CD14-positive monocyte (primary cell): ENCODE measurements at regions not wholly inside any gene's neighbourhood (a gene's known extent, or its start where the extent isn't known, plus 50 kb on each side); places are given as distances from the start of the nearest gene placed in this dataset.

Source experiments
- DNase-seq, 3 donors: peaks; one replicate each; pipeline ENCODE4 v3.0.0-alpha.2; 2011 to 2022
- H2AFZ ChIP-seq: 2 replicates; pipeline ENCODE4 v1.6.0; 2012; ENCODE audit warnings: mild to moderate bottlenecking, low read depth, low read length, inconsistent platforms; ENCODE audit not compliant: insufficient read depth, poor library complexity, severe bottlenecking
- H3K27ac ChIP-seq, 2 donors: 1 replicate in 1 of 2; 2 replicates in 1 of 2; pipeline ENCODE4 v1.5.1; 2012 to 2013; ENCODE audit warnings: low read length in 2 of 2, control low read depth in 1 of 2, inconsistent platforms in 1 of 2, low read depth in 1 of 2, mild to moderate bottlenecking in 1 of 2
- H3K27me3 ChIP-seq, 2 donors: one replicate each; pipeline versions ENCODE4 v1.6.0 to v1.6.1; 2011 to 2013; ENCODE audit warnings: low read length in 2 of 2; ENCODE audit not compliant: control insufficient read depth in 2 of 2, insufficient read depth in 2 of 2
- H3K36me3 ChIP-seq, 2 donors: replicated peaks in 1 of 2; 1 replicate in 1 of 2; 2 replicates in 1 of 2; pipeline versions ENCODE4 v1.5.1 to v1.6.1; 2012 to 2013; ENCODE audit warnings: low read length in 2 of 2, control low read depth in 1 of 2, inconsistent platforms in 1 of 2, mild to moderate bottlenecking in 1 of 2; ENCODE audit not compliant: insufficient read depth in 2 of 2, control insufficient read depth in 1 of 2
- H3K4me1 ChIP-seq, 2 donors: 1 replicate in 1 of 2; 2 replicates in 1 of 2; pipeline versions ENCODE4 v1.5.1 to v1.6.1; 2012 to 2013; ENCODE audit warnings: low read length in 2 of 2, control low read depth in 1 of 2, inconsistent platforms in 1 of 2, mild to moderate bottlenecking in 1 of 2, moderate library complexity in 1 of 2; ENCODE audit not compliant: insufficient read depth in 2 of 2, control insufficient read depth in 1 of 2
- H3K4me2 ChIP-seq: replicated peaks from 2 replicates; pipeline ENCODE3; 2012; ENCODE audit warnings: low read length, moderate library complexity, mild to moderate bottlenecking; ENCODE audit not compliant: poor library complexity, severe bottlenecking; ENCODE audit errors: extremely low read depth
- H3K4me3 ChIP-seq, 3 experiments: fragments of 200-600 bp in 1 of 3; sonication (generic) in 1 of 3; replicated peaks in 1 of 3; 1 replicate in 2 of 3; 2 replicates in 1 of 3; pipeline ENCODE4 v1.5.1; 2011 to 2013; ENCODE audit warnings: low read length in 3 of 3, mild to moderate bottlenecking in 3 of 3, control low read depth in 2 of 3, low read depth in 2 of 3, inconsistent platforms in 1 of 3, moderate library complexity in 1 of 3
- H3K79me2 ChIP-seq: 2 replicates; pipeline ENCODE4 v1.6.0; 2012; ENCODE audit warnings: mild to moderate bottlenecking, control low read depth, inconsistent platforms, low read length, moderate library complexity; ENCODE audit not compliant: insufficient read depth
- H3K9ac ChIP-seq: 2 replicates; pipeline ENCODE4 v1.6.0; 2017; ENCODE audit warnings: low read length, mild to moderate bottlenecking; ENCODE audit not compliant: insufficient read depth, poor library complexity, severe bottlenecking
- H3K9me3 ChIP-seq, 2 donors: replicated peaks in 1 of 2; 1 replicate in 1 of 2; 2 replicates in 1 of 2; pipeline versions ENCODE4 v1.5.1 to v1.6.1; 2012 to 2013; ENCODE audit warnings: low read length in 2 of 2, control low read depth in 1 of 2; ENCODE audit not compliant: control insufficient read depth in 1 of 2, insufficient read depth in 1 of 2
- H4K20me1 ChIP-seq: 2 replicates; pipeline ENCODE4 v1.6.0; 2012; ENCODE audit warnings: mild to moderate bottlenecking, low read length, control low read depth, moderate library complexity; ENCODE audit not compliant: insufficient read depth
- H3K27ac Mint-ChIP-seq, 7 donors: one replicate each; pipeline ENCODE4 v1.8.0; 2020; ENCODE audit warnings: mild to moderate bottlenecking in 7 of 7, mixed read lengths in 7 of 7, moderate library complexity in 6 of 7, inconsistent platforms in 2 of 7
- H3K27me3 Mint-ChIP-seq, 3 donors: one replicate each; pipeline ENCODE4 v1.8.0; 2021 to 2022; ENCODE audit warnings: low read depth in 3 of 3, mild to moderate bottlenecking in 3 of 3, mixed read lengths in 3 of 3, moderate library complexity in 3 of 3, inconsistent platforms in 1 of 3
- H3K36me3 Mint-ChIP-seq, 2 donors: one replicate each; pipeline ENCODE4 v1.8.0; 2020; ENCODE audit warnings: mixed read lengths in 2 of 2, inconsistent platforms in 1 of 2, mild to moderate bottlenecking in 1 of 2
- H3K4me1 Mint-ChIP-seq: one replicate; pipeline ENCODE4 v1.8.0; 2020; ENCODE audit warnings: mild to moderate bottlenecking, mixed read lengths
- H3K4me3 Mint-ChIP-seq, 2 donors: one replicate each; pipeline ENCODE4 v1.8.0; 2020; ENCODE audit warnings: mild to moderate bottlenecking in 2 of 2, mixed read lengths in 2 of 2, moderate library complexity in 1 of 2
- H3K9me3 Mint-ChIP-seq, 7 donors: one replicate each; pipeline ENCODE4 v1.8.0; 2020 to 2022; ENCODE audit warnings: mixed read lengths in 7 of 7, mild to moderate bottlenecking in 6 of 7, moderate library complexity in 6 of 7, inconsistent platforms in 2 of 7
- WGBS: methylation state at CpG from one replicate; pipeline ENCODE4 v1.1.5; 2013; ENCODE audit warnings: missing lambda C conversion rate; ENCODE audit not compliant: insufficient coverage; 5-methylcytosine and 5-hydroxymethylcytosine counted together
- intact Hi-C, 2 donors: fragments of 100-400 bp; cut with micrococcal nuclease; formaldehyde crosslinking; loops; one replicate each; pipeline versions ENCODE4 v1.15.0 to v1.15.1; 2023
- TF ChIP-seq, protein P1 (sequence below): fragments of 200-600 bp; IDR thresholded peaks from one replicate; pipeline ENCODE4 v1.8.0; 2022; ENCODE audit warnings: antibody characterized with exemption, mild to moderate bottlenecking

DNA sequence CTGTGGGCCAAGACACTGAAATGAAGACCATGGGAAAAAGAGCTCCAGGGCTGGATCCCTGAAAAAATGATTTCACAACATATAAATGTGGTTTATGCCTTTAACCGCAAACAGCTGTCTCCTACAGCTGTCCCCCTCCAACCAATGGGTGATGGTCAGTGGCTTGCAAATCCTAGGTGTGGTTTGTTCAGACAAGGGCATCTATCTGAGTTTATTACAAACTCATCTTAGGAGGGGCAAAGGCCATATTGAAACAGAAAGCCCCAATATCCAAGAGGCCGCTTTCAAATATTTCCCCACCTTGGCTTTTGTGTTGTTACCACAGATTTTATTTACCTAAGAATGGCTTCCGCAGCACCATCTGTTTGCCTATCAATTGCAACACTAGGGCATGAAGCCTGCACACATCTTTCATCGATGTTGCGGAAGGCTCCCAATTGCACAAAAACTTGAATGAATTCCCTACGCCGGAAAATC, 503.6 kb upstream of the AMELY start:
- Histone ChIP-seq H4K20me1 (no peaks in the 10 kb centered on the region), H3K27me3 (no peaks in the 10 kb centered on the region), H3K4me3 (no peak overlapping the region), H2AFZ (no peak overlapping the region), H3K27ac (no peak overlapping the region), H3K4me1 (no peaks in the 10 kb centered on the region), H3K36me3 (no peaks in the 10 kb centered on the region), H3K9me3 (no peaks in the 10 kb centered on the region), H3K9ac (no peak overlapping the region), H3K79me2 (no peaks in the 10 kb centered on the region), H3K4me2 (no peak overlapping the region)
- peaks cover 0 to 2% (median 1%) of the 10 kb centered on the region in 3 donors for H3K27me3 Mint-ChIP-seq
- no peak for DNase-seq
- no peaks in the 10 kb centered on the region for H3K4me1 Mint-ChIP-seq
- H3K27ac Mint-ChIP-seq = no peak overlapping the region
- no peak overlapping the region for H3K4me3 Mint-ChIP-seq
- WGBS = no CpG with 5 or more reads among the region's 7 CpGs
- TF ChIP-seq, protein P1, sequence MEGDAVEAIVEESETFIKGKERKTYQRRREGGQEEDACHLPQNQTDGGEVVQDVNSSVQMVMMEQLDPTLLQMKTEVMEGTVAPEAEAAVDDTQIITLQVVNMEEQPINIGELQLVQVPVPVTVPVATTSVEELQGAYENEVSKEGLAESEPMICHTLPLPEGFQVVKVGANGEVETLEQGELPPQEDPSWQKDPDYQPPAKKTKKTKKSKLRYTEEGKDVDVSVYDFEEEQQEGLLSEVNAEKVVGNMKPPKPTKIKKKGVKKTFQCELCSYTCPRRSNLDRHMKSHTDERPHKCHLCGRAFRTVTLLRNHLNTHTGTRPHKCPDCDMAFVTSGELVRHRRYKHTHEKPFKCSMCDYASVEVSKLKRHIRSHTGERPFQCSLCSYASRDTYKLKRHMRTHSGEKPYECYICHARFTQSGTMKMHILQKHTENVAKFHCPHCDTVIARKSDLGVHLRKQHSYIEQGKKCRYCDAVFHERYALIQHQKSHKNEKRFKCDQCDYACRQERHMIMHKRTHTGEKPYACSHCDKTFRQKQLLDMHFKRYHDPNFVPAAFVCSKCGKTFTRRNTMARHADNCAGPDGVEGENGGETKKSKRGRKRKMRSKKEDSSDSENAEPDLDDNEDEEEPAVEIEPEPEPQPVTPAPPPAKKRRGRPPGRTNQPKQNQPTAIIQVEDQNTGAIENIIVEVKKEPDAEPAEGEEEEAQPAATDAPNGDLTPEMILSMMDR = no peak
- intact Hi-C loops = no loop called here
- no peaks in the 10 kb centered on the region for H3K36me3 Mint-ChIP-seq
- peaks cover 0 to 4% (median 0%) of the 10 kb centered on the region in 7 donors for H3K9me3 Mint-ChIP-seq

DNA sequence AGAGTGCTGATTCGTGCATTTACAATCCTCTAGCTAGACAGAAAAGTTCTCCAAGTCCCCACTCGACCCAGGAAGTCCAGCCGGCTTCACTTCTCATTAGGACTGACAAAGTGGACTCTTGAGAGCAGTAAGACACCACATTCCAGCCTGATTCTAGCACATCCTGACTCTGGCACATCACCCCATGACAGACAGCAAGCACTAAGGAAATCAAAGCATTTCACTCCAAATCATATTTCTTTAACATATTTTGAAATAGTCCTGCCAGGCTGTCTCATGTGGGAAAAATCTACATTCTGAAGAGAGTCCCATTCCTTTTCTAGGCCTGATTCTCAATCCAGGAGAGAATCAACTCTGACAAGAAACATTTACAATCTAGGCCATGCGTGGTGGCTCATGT, 478.5 kb upstream of the AMELY start:
- WGBS = 100% methylated on average over 3 of the region's 4 CpGs
- no peaks in the 10 kb centered on the region for H3K27me3 Mint-ChIP-seq
- TF ChIP-seq, protein P1 = no peak

More for the DNA sequence above, 478.5 kb upstream of the AMELY start:
- no peaks in the 10 kb centered on the region for H3K79me2 ChIP-seq
- H3K9ac ChIP-seq = no peak overlapping the region
- peaks cover 0 to 25% of the 10 kb centered on the region in 2 donors for H3K9me3 ChIP-seq
- H3K36me3 ChIP-seq = no peaks in the 10 kb centered on the region
- H3K27ac Mint-ChIP-seq = no peak overlapping the region
- H3K4me1 Mint-ChIP-seq = no peaks in the 10 kb centered on the region
- H3K9me3 Mint-ChIP-seq = peaks cover 0 to 44% (median 0%) of the 10 kb centered on the region in 7 donors
- no peak overlapping the region for H3K4me3 ChIP-seq
- no peaks in the 10 kb centered on the region for H3K27me3 ChIP-seq
- intact Hi-C loops = no loop called here
- H3K36me3 Mint-ChIP-seq = no peaks in the 10 kb centered on the region
- no peak for DNase-seq
- H2AFZ ChIP-seq = no peak overlapping the region
- H4K20me1 ChIP-seq = no peaks in the 10 kb centered on the region
- H3K4me1 ChIP-seq = no peaks in the 10 kb centered on the region
- no peak overlapping the region for H3K27ac ChIP-seq
- no peak overlapping the region for H3K4me2 ChIP-seq
- no peak overlapping the region for H3K4me3 Mint-ChIP-seq
